Thyroid gland (tissue), 4 donors: ENCODE measurements at regions not wholly inside any gene's neighbourhood (a gene's known extent, or its start where the extent isn't known, plus 50 kb on each side); places are given as distances from the start of the nearest gene placed in this dataset.
"Not testable (repeated sequence)": the region's sequence is repeated elsewhere in the genome, so short reads cannot be mapped to it uniquely, and the experiment has no call there.

Experiments used
- DNase-seq, 2 donors: peaks; one replicate each; pipeline ENCODE4 v3.0.0-alpha.2; 2019
- H3K27ac ChIP-seq, 3 donors: fragments of 200-600 bp; sonication (generic); 1 replicate in 2 of 3; 2 replicates in 1 of 3; pipeline ENCODE4 v1.5.1; 2016 to 2019; ENCODE audit warnings: mild to moderate bottlenecking in 1 of 3, moderate library complexity in 1 of 3
- H3K27me3 ChIP-seq: fragments of 200-600 bp; sonication (generic); one replicate; pipeline ENCODE4 v1.5.1; 2019
- H3K36me3 ChIP-seq, 2 donors: fragments of 200-600 bp; sonication (generic); one replicate each; pipeline ENCODE4 v1.5.1; 2016 to 2019
- H3K4me1 ChIP-seq, 2 donors: fragments of 200-600 bp; sonication (generic); one replicate each; pipeline ENCODE4 v1.5.1; 2017 to 2019
- H3K4me3 ChIP-seq, 3 donors: fragments of 200-600 bp; sonication (generic); replicated peaks in 1 of 3; 1 replicate in 2 of 3; 2 replicates in 1 of 3; pipeline ENCODE4 v1.5.1; 2016; ENCODE audit warnings: mild to moderate bottlenecking in 1 of 3
- H3K9me3 ChIP-seq: fragments of 200-600 bp; sonication (generic); one replicate; pipeline ENCODE4 v1.5.1; 2017
- CTCF ChIP-seq, 6 experiments: fragments of 200-600 bp in 3 of 6; fragments of 450-650 bp in 3 of 6; sonication (generic) in 3 of 6; IDR thresholded peaks; one replicate each; pipeline ENCODE4 v1.5.1; 2016 to 2019; ENCODE audit warnings: antibody characterized with exemption in 6 of 6, mild to moderate bottlenecking in 2 of 6, inconsistent platforms in 1 of 6, moderate library complexity in 1 of 6
- POLR2A ChIP-seq, 2 donors: fragments of 450-650 bp; IDR thresholded peaks; one replicate each; pipeline ENCODE4 v1.6.1; 2017; ENCODE audit warnings: antibody characterized with exemption in 2 of 2, mild to moderate bottlenecking in 2 of 2, moderate library complexity in 1 of 2
- WGBS, 2 donors: methylation state at CpG; one replicate each; pipeline ENCODE4 v1.1.5; 2017; 5-methylcytosine and 5-hydroxymethylcytosine counted together
- intact Hi-C: fragments of 100-400 bp; cut with DNase I; formaldehyde crosslinking; loops from one replicate; pipeline ENCODE4 v1.15.1; 2023

GRCh38 chr7:32658034-32658433 lies 162.7 kb downstream of the AVL9 start:
- TF ChIP-seq POLR2A (IDR thresholded peaks at IDR 0.05) (no peak), CTCF (IDR thresholded peaks at IDR 0.05) (no peak)
- DNase-seq = no peak
- intact Hi-C loops = no loop called here
- H3K4me3 ChIP-seq = no peak overlapping the region
- H3K36me3 ChIP-seq = no peaks in the 10 kb centered on the region
- no peak overlapping the region for H3K27ac ChIP-seq
- H3K27me3 ChIP-seq = no peaks in the 10 kb centered on the region
- no peaks in the 10 kb centered on the region for H3K4me1 ChIP-seq
- H3K9me3 ChIP-seq = no peaks in the 10 kb centered on the region
- WGBS, 2 donors = 70 to 76% methylated on average over 7 of the region's 7 CpGs

DNA sequence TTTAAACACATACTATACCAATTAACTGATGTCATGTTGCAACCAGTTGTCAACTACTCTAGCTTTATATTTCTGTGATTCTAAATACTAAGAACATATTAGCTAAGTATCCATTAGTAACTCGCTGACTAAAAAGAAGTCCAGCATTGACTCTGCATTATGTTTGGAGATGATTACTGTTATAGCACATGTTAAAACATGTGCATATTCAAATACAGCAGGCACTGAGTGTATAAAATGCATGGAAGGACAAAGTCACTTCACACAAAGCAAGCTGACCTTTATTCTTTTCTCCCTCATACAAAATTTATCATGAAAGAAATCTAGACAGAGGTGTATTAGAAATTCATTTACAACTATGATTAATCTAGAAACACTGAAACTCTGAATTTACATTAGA lies 159.3 kb downstream of the AVL9 start:
- H3K27me3 ChIP-seq, H3K36me3 ChIP-seq, H3K27ac ChIP-seq, H3K4me1 ChIP-seq, intact Hi-C loops, H3K9me3 ChIP-seq, DNase-seq, H3K4me3 ChIP-seq: not testable (repeated sequence)
- WGBS, 2 donors = 92 to 100% methylated on average over 1 of the region's 1 CpG

- H3K9me3 ChIP-seq, H3K4me1 ChIP-seq, H3K36me3 ChIP-seq, intact Hi-C loops, H3K4me3 ChIP-seq, H3K27ac ChIP-seq, DNase-seq, H3K27me3 ChIP-seq: not testable (repeated sequence)
- WGBS, 2 donors = 89 to 92% methylated on average over 1 of the region's 1 CpG
Measured at GRCh38 chr7:32650356-32650755, 155.1 kb downstream of the AVL9 start.

GRCh38 chr7:32648408-32649156 lies 153.3 kb downstream of the AVL9 start:
- intact Hi-C loops = no loop called here
- WGBS, 2 donors = 91 to 93% methylated on average over 6 of the region's 6 CpGs

DNA sequence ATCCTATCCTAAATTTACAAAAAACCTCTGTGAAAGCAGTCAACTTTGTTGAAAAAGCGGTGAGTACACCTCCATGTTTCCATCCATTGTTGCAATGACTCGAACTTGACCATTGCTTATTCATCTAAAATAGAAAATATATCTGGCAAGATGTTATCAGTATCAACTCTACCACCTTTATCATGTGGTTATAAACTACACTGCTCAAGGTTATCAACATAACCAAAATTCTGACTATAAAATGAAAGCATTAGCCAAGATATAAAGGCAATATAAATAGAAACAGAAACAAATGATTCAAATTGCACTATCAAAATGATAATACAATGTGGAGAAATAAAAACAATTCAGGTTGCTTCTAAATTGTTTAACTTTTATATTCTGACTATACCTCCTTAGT lies 150.0 kb downstream of the AVL9 start:
- DNase-seq, H3K9me3 ChIP-seq, intact Hi-C loops, H3K36me3 ChIP-seq, H3K4me1 ChIP-seq, H3K4me3 ChIP-seq, H3K27me3 ChIP-seq, H3K27ac ChIP-seq: not testable (repeated sequence)
- WGBS, 2 donors = 85 to 90% methylated on average over 2 of the region's 2 CpGs

More at GRCh38 chr7:32648408-32649156, 153.3 kb downstream of the AVL9 start:
- Histone ChIP-seq H3K27me3 (no peaks in the 10 kb centered on the region), H3K9me3 (no peaks in the 10 kb centered on the region), H3K27ac (no peak overlapping the region), H3K4me1 (no peaks in the 10 kb centered on the region), H3K36me3 (no peaks in the 10 kb centered on the region), H3K4me3 (no peak overlapping the region)
- TF ChIP-seq CTCF (IDR thresholded peaks at IDR 0.05) = no peak
- TF ChIP-seq POLR2A (IDR thresholded peaks at IDR 0.05) = no peak
- DNase-seq = no peak

GRCh38 chr7:32643194-32643593 lies 147.9 kb downstream of the AVL9 start:
- no peak overlapping the region for H3K4me3 ChIP-seq
- DNase-seq = no peak
- H3K27ac ChIP-seq = no peak overlapping the region
- H3K36me3 ChIP-seq = no peaks in the 10 kb centered on the region
- 96 to 97% methylated on average over 5 of the region's 5 CpGs for WGBS, 2 donors
- no peaks in the 10 kb centered on the region for H3K27me3 ChIP-seq
- TF ChIP-seq POLR2A (IDR thresholded peaks at IDR 0.05) (no peak), CTCF (IDR thresholded peaks at IDR 0.05) (no peak)
- H3K4me1 ChIP-seq = no peaks in the 10 kb centered on the region
- intact Hi-C loops = no loop called here
- H3K9me3 ChIP-seq = no peaks in the 10 kb centered on the region
